Vagina (tissue), 2 donors: ENCODE measurements at regions not wholly inside any gene's neighbourhood (a gene's known extent, or its start where the extent isn't known, plus 50 kb on each side); places are given as distances from the start of the nearest gene placed in this dataset.

Source experiments
- CTCF ChIP-seq, 3 experiments: fragments of 450-650 bp in 2 of 3; fragments of 200-600 bp in 1 of 3; sonication (generic) in 1 of 3; IDR thresholded peaks; one replicate each; pipeline ENCODE4 v1.5.1; 2017 to 2019; ENCODE audit warnings: antibody characterized with exemption in 3 of 3, mild to moderate bottlenecking in 2 of 3, moderate library complexity in 2 of 3
- POLR2A ChIP-seq, 2 donors: fragments of 450-650 bp; IDR thresholded peaks; one replicate each; pipeline ENCODE4 v1.6.1; 2017; ENCODE audit warnings: antibody characterized with exemption in 2 of 2, mild to moderate bottlenecking in 2 of 2, moderate library complexity in 2 of 2
- POLR2AphosphoS5 ChIP-seq, 2 donors: sonication (generic); formaldehyde crosslinking; IDR thresholded peaks; one replicate each; pipeline ENCODE4 v1.9.0; 2017; ENCODE audit warnings: antibody characterized with exemption in 2 of 2, mild to moderate bottlenecking in 2 of 2, low read depth in 1 of 2; ENCODE audit not compliant: insufficient read depth in 1 of 2

DNA sequence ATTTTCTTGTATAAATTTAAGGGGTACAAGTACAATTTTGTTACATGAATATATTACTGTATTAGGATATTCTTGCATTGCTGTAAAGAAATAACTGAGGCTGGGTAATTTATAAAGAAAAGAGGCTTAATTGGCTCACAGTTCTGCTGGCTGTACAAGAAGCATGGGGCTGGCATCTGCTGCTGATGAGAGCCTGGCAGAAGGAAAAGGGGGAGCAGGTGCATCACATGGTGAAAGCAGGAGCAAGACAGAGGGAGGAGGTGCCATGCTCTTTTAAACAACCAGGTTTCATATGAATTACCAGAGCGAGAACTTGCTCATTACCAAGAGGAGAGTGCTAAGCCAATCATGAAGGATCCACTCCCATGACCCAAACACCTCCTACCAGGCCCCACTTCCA is 399.5 kb upstream of the RAB6C start:
- TF ChIP-seq CTCF (IDR thresholded peaks at IDR 0.05) (no peak), POLR2AphosphoS5 (IDR thresholded peaks at IDR 0.05; ENCODE audit: insufficient read depth in 1 of 2, low read depth in 1 of 2) (no peak), POLR2A (IDR thresholded peaks at IDR 0.05) (no peak)
